ENCODE measurements at regions not wholly inside any gene's neighbourhood (a gene's known extent, or its start where the extent isn't known, plus 50 kb on each side); places are given as distances from the start of the nearest gene placed in this dataset. TPM values are rescaled to one million over a fixed set of nuclear protein-coding genes. Genes with fewer than 3 reads are reported as not detected.

DNA sequence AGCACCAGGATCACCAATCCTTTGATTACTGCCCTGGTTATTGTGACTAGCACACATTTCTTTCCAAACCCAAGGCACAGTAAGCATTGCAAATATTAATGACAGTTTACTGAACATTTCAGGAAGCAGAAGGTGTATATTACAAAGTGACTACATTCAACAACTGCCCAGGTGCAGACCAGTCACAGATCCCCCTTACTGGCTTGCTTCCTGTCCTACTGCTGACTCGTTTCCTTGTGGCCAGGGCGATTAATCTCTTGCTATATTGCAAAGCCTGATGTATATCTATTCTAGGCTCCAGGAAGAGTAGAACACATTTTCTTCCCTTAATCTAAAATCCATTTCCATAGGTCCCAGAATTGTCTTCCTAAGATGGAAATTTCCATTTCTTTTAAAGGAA lies 77.2 kb upstream of the EPHA7 start:
- Histone ChIP-seq H3K27me3 (ENCODE audit: control insufficient read depth, insufficient read depth, low read length) (no peaks in the 10 kb centered on the region), H3K4me3 (ENCODE audit: low read depth, low read length) (no peak overlapping the region), H3K27ac (ENCODE audit: low read depth, low read length) (no peak overlapping the region), H3K9me3 (ENCODE audit: control insufficient read depth, insufficient read depth, low read length) (no peaks in the 10 kb centered on the region)
- ChIA-PET POLR2A (no interaction called here), CTCF (no interaction called here)
- DNase-seq (ENCODE audit: low read depth, low spot score) = no peak
- TF ChIP-seq, protein P1, sequence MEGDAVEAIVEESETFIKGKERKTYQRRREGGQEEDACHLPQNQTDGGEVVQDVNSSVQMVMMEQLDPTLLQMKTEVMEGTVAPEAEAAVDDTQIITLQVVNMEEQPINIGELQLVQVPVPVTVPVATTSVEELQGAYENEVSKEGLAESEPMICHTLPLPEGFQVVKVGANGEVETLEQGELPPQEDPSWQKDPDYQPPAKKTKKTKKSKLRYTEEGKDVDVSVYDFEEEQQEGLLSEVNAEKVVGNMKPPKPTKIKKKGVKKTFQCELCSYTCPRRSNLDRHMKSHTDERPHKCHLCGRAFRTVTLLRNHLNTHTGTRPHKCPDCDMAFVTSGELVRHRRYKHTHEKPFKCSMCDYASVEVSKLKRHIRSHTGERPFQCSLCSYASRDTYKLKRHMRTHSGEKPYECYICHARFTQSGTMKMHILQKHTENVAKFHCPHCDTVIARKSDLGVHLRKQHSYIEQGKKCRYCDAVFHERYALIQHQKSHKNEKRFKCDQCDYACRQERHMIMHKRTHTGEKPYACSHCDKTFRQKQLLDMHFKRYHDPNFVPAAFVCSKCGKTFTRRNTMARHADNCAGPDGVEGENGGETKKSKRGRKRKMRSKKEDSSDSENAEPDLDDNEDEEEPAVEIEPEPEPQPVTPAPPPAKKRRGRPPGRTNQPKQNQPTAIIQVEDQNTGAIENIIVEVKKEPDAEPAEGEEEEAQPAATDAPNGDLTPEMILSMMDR (IDR thresholded peaks at IDR 0.05; ENCODE audit: low read depth, low read length) = no peak

DNA sequence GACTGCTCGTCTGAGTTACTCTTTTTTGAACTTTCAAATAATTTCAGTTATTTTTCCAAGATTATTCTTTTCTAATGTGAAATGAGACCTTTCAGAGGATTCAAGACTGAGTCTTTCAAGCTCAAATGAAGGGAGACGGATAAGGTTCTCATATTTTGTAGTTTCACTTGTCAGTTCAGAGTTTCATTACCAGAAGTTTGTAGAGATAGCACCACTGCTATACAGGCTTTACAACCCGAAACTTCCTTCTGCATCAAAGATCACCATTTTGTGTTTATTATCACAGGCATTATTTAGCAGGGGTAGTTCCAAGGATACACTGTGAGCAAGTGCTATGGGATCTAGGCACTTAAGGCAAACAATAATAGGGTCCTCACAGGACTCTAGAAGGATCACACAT lies 74.7 kb upstream of the EPHA7 start:
- no peak overlapping the region for H3K27ac ChIP-seq (ENCODE audit: low read depth, low read length)
- H3K9me3 ChIP-seq (ENCODE audit: control insufficient read depth, insufficient read depth, low read length) = no peaks in the 10 kb centered on the region
- ChIA-PET CTCF (no interaction called here), POLR2A (no interaction called here)
- H3K27me3 ChIP-seq (ENCODE audit: control insufficient read depth, insufficient read depth, low read length) = no peaks in the 10 kb centered on the region
- no peak overlapping the region for H3K4me3 ChIP-seq (ENCODE audit: low read depth, low read length)
- DNase-seq (ENCODE audit: low read depth, low spot score) = no peak
- TF ChIP-seq, protein P1 (IDR thresholded peaks at IDR 0.05; ENCODE audit: low read depth, low read length) = no peak

DNA sequence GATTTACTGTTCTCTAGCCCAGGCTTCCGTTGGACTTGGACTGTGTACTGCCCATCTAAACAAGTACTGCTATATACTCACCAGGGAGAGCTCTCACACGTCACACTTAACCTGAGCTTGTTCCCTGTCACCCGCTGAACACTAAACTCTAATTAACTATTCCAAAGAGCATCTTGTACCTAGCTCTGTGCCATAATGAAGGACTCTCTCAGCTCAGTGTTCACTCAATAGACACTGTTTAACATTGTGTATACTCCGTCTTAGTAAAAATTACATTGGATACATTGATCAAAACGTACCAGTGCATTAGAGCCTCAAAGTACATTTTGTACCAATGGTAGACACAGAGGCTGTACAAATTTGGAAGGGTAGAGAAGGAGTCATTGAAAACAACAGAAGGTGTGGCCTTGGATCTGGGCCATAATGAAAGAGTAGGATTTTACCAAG lies 55.4 kb upstream of the EPHA7 start:
- ChIA-PET POLR2A (no interaction called here), CTCF (no interaction called here)
- Histone ChIP-seq H3K4me3 (ENCODE audit: low read depth, low read length) (no peak overlapping the region), H3K27ac (ENCODE audit: low read depth, low read length) (no peak overlapping the region), H3K9me3 (ENCODE audit: control insufficient read depth, insufficient read depth, low read length) (no peaks in the 10 kb centered on the region; the same call in 1 of the 2 replicates), H3K27me3 (ENCODE audit: control insufficient read depth, insufficient read depth, low read length) (no peaks in the 10 kb centered on the region)
- TF ChIP-seq, protein P1 (IDR thresholded peaks at IDR 0.05; ENCODE audit: low read depth, low read length) = no peak
- no peak for DNase-seq (ENCODE audit: low read depth, low spot score)

DNA sequence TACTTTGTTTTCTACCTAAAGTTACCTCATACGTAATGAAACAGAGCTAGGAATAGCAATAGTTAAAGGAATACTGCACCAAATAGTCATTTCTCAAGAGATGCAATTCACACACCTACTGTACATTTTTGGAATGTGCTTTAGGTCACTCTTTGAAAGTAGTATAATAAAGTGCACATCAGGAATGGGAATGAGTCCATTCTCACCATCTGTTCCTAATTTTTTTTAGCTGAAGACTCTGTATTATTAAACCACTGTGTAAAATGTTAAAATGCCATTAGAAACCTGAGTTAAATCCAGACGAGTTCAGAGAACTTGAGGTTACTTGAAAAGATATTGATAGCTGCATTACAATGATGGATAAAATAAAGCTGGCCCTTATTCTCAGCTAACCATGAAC lies 51.9 kb upstream of the EPHA7 start:
- no peak for DNase-seq (ENCODE audit: low read depth, low spot score)
- TF ChIP-seq, protein P1 (IDR thresholded peaks at IDR 0.05; ENCODE audit: low read depth, low read length) = no peak
- no peak overlapping the region for H3K27ac ChIP-seq (ENCODE audit: low read depth, low read length)
- H3K4me3 ChIP-seq (ENCODE audit: low read depth, low read length) = no peak overlapping the region
- ChIA-PET CTCF (no interaction called here), POLR2A (no interaction called here)
- H3K9me3 ChIP-seq (ENCODE audit: control insufficient read depth, insufficient read depth, low read length) = no peaks in the 10 kb centered on the region; the same call in 1 of the 2 replicates
- H3K27me3 ChIP-seq (ENCODE audit: control insufficient read depth, insufficient read depth, low read length) = no peaks in the 10 kb centered on the region

Small RNA genes in the stretch of these regions (small RNA-seq; reads per million reads assigned to genes)
- not detected for gene AL078595.1 (ENCODE audit: insufficient read length, low read depth)
- gene RF00425 (ENCODE audit: insufficient read length, low read depth) = not detected
